Umbilical cord (tissue), 1 donor: ENCODE measurements at regions not wholly inside any gene's neighbourhood (a gene's known extent, or its start where the extent isn't known, plus 50 kb on each side); places are given as distances from the start of the nearest gene placed in this dataset.

ENCODE experiments used
- DNase-seq: peaks from one replicate; pipeline ENCODE4 v3.0.0-alpha.2; 2015; ENCODE audit warnings: low spot score

DNA sequence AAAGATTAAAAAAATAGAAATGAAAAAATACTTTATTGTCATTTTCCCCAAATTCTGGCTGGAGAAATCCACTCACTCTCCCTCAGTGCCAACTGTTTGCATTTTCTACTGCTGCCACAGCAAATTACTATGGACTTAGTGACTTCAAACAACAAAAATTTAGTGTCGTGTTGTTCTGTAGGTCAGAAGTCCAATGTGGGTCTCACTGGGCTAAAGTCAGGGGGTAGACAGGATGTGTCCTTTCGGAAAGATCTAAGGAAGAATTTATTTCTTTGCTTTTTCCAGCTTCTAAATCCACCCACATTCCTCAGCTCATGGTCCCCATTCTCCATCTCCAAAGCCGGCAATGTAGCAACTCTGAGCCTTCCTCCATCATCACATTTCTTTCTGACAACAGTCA lies 453.3 kb downstream of the KIF16B start:
- no peak for DNase-seq

DNA sequence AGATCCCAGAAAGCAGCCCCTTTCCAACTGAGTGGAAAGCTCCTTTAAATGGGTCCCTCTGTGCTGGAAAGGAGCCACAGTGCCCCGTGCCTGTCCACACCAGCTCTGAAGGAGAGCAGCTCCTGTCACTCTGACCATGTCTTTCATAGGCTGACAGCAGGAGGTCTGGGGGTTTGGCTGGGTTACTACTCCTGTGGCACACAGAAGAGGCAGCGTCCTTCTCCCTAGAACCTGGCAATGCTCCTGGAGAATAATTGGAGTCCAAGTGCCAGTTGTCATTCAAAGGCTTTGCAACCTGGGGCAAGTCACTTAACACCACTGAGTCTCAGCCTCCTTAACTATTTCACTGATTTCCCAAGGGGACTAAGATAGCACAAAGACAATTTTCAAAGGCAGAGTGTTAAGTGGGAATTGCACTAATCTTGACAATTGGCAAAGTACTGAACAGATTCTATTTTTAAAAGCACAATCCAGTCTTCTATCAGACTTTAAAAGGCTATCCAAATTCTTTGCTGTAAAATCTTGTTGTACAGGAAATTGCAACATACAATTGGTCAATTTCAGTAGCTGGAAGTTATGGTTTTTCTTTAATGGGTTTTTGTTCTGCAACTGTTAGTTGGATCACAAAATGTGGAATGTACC lies 457.2 kb downstream of the KIF16B start:
- no peak for DNase-seq

DNA sequence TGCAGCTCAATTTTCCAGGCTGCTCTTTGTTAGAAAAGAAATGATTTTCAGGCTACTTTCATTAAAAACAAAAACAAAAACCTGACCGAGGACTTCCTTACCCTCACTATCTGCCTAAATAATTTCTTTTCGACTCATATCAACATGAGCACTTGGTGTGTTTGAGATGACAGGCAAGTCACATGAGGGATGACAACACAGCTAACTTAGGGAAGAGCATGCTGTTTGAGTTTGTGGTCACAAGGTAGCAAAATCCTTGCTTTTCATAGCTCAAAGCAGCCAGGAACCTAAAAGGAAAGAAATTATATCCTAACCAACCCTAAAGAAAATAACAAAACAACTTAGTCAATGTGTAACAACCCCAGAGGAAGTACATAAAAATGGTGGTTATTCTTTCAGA lies 459.5 kb downstream of the KIF16B start:
- no peak for DNase-seq

- no peak for DNase-seq
Observed at GRCh38 chr20:16111852-16112412, 461.3 kb downstream of the KIF16B start.

DNA sequence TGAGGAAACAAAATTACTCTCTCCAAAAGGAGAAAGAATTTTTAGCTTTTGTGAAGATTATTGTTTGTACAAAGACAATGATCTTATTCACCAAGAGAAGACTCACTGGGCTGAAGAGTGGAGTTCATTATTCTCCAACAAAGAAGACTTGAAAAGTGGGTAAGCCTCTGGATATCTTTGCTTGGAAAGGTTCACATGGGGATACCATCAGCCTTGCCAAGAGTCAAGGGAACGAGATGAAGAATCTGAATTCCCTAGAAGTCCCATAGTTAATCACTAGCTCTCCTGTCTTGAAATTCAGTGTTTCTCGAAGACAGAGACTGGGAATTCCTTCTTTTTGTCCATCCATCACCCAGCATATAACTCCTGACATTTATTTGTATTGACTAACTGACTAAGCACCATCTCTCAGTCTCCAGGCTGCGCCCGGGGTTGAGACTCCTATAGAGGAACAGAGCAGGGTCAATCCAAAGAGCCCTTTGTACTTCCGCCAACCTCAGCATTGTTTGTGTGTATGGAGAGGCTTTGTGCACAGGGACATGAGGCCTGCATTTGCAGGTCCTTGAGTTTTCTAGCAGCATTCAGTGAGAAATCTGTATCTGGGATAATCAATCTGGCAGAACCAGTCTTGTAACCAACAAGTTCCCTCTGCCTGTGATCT lies 461.9 kb downstream of the KIF16B start:
- DNase-seq = no peak

DNA sequence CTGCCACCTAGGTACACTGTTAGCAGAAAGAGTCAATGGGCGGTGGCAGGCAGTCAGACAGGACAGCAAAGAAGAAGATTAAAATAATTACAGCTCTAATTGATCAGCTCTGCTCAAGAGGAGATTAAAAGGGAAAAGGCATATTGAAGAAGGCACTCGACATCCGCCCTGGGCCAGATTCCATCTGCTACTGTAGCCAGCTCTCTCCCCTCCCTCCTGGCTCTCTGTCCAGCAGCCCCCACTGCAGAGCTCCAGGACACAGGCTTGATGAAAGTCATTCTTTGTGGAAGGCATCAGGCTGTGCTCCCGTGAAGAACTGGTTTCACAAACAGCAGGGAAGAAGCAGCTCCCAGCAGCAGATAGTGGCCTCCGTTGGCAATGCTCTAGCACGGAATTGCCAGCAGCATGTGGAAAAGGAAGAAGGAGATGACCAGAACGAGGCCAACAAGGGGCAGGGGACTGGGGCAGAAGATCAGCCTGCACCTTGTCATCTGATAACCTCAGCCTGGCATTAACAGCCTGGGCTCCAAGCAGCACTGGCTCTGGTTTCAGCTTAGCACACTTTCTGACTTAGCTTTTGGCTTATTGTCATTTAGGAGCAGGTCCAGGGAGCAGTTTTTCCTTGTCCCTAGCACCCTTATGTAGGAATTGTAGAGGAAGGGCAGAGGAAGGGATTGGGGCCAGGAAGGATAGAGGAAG lies 465.9 kb downstream of the KIF16B start:
- no peak for DNase-seq

- DNase-seq = no peak
Observed at GRCh38 chr20:16106191-16106849, 466.9 kb downstream of the KIF16B start.

GRCh38 chr20:16104783-16105182 lies 468.5 kb downstream of the KIF16B start:
- no peak for DNase-seq
